GM19035 (cell line): ENCODE measurements at regions not wholly inside any gene's neighbourhood (a gene's known extent, or its start where the extent isn't known, plus 50 kb on each side); places are given as distances from the start of the nearest gene placed in this dataset.
A peak's percentile ranks its signal among the peaks of the same experiment; 100 is the strongest.

ENCODE experiments used
- ATAC-seq: cut with Tn5 transposase; IDR thresholded peaks from one replicate; pipeline ENCODE4 v1.9.1; 2021; ENCODE audit not compliant: unreplicated experiment

DNA sequence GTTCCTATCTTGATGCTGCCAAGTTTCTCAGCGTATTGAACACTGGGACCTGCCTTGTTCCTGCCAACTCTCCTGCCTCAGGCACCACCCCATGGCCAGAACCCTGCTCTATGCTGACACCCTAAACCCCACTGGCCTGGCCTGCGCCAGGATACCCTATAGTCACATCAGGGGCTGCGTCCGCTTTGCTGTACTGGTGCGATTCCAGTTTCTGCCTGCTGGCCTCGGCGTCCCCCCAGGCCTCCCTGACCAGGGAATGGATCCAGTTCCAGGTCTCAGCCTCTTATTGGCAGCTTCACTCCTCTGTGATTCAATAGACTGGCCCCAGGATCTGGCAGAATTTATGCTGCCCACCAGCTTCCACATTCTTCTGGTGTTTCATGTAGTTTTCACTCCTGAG, 55.0 kb downstream of the GPR6 start:
- no peak for ATAC-seq

DNA sequence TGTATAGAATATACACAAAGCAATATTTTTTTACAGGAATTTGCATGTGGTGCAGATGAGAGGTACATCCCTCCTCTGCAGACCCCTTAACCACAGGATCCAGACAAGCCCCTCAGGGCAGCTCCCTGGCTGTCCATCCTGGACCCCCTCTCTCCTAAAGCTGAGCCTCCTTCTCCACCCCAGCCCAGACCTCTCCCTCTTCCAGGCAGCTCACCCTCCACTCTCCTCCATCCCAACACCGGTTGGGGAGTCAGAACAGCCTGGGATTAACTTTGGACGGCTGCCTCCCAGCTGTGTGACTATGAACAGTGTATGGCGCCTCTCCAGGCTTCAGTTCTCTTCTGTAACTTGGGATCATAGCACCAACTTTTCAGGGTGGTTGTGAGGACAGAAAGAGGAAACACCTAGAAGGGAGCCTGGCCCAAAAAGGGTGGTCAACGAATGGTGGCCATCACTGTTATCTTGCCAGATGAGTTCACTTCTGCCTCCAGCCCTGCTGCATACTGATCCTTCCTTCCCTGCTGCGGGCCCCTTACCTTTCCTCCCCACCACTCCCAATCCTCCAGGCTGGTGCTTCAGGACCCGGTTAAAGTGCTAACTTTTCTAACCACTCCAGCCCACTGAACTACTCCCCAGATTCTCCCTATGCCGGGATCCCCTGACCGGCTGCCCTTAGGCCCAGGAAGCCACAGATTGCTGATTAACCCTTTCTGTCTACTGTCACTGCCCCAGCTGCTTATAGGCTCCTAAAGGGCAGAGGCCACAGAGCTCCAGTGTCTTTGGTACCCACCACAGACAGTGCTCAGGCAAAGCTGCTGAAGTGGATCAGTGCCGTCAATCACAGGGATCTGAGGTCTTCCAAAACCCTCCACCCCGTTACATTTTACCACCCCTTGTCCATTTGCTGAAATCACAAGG, 55.9 kb downstream of the GPR6 start:
- no peak for ATAC-seq

DNA sequence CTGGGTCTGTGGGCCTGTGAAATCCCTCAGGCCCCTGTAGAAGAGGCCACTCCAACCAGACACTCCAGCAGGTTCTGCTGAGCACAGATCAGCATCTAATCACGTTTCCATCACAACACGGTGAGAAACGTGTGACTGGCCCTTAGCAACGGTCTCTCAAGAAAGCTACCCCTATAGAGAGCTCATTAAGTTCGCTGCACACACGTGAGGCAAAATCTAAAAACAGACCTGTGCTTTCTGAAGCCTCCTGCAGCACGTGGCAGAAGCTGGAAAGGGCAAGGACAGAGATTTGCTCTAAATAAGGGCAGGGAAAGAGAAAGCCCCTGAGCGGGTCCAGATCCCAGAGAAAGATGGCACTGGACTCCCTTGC, 56.5 kb downstream of the GPR6 start:
- no peak for ATAC-seq

DNA sequence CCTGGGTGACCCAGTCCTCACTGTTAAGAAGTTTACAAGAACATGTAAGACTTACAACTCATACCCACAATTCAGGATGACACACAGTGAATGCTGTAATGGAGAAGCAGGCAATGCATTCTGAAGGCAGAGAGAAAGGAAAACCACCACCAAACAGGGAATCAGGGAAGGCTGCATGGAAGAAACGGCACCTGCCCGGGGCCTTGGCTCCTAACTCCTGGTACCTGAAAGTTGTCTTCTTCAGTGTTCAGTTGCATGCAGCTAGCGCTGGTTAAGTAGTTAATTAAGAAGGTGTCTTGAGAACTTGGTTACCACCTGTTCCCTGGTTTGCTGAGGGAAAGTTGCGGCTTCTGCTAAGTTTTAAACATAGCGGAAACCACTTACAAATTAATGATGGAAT, 57.2 kb downstream of the GPR6 start:
- no peak for ATAC-seq

DNA sequence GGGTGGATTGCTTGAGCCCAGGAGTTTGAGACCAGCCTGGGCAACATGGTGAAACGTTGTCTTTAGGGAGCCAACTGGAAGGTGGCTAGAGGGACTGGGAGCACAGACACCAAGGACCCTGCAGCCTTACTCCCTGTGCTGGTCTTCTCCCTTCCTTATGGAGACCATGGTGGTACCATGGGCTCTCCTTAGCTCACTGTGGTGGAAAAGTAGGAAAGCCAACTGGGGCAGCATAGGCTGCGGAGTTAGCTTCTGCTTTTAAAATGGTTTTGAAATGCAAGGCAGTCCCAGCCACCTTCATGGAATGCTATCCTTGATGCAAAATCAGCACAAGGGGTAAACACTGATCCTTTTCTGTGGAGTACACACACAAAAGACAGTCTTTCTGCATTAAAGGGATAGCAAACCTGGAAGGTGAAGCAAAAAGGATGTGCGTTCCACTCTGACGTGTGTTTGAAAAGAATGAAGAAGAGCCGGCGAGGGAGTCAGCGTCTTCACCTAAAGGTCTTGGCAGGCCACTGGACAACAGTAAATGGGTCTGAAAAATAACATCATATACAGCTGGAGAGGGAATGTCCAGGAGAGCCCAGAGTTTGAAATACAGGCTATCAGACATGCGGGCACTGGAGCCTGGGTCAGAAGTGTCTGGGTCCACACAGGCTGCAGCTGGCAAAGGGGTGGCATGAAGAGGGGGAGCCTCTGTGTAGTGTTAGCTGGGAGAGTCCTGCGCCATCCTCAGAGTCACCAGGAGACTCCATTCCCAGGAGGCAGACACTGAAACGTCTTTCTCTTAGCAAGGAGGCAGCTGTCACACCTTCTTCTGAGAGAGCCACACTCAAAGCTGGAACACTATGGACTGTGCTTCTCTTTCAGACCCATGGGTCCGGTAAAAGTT, 58.5 kb downstream of the GPR6 start:
- ATAC-seq: no peak

DNA sequence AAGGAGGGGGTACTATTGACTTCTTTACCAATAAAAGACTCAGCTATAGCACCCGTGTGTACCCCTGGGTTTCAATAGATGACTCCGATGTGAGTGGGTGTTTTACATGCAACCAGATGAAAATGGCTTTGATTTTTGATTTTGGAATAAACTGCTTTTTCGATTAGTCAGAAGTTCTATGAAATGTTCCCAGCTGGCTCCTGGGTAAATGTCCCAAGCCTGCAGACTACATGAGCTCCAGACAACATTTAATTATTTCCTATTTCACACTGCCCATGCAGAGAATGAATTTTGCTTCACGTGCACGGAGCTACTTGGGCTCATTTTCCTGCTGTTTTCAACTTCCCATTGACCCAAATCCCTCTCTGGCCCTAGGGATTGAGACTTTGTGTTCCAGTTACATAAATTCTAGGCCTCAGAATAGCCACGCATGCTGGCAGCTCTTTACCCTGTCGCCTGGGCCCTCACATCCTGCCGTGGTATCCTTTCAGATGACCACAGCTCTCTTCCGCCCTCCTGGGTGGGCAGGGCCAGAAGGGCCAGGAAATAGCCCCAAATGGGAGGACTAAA, 59.7 kb downstream of the GPR6 start:
- no peak for ATAC-seq

DNA sequence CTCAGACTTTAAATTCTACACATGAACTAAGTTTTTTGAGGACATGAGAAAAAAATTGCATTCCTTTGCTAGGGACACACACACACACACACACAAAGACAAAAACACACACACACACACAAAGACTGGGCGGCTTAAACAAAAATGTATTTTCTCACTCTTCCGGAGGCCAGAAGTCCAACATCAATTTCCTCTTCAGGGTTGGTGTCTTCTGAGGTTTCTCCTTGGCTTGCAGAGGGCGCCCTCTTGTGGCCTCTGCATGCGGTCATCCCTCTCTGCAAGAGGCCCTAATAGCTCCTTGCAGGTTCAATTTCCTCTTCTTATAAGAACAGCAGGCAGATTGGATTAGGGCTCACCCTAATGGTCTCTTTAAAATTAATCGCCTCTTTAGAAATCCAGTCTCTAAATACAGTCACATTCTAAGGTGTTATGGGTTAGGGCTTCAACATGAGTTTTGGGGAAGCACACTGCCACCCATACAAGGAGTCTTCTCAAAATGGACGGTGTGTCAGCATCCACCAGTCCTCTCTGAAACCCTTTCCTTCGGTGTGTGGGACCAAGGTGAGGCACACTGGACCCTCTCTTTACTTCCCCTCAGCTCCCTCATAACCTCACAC, 61.4 kb downstream of the GPR6 start:
- peak; percentile 80 for ATAC-seq

DNA sequence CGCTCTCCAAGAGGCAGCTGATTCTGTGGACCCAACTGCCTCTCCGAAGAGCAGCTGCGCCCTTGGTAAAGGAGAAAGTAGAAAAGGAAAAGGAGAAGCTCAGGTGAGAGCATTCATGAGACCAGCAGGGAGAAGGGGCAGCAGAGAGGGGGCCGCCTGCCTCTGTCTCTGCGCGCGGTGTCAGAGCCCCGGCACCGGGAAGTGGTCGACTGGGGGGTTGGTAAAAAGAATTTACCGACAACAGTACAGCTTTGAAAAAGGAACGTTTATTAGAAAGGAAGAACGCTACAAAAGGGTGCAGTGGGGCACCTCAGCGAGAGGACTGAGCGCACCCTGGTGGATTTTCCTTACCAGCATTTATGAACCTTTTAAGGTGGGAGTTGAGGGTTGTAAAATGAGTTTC, 61.9 kb downstream of the GPR6 start:
- peak; percentile 47 for ATAC-seq

DNA sequence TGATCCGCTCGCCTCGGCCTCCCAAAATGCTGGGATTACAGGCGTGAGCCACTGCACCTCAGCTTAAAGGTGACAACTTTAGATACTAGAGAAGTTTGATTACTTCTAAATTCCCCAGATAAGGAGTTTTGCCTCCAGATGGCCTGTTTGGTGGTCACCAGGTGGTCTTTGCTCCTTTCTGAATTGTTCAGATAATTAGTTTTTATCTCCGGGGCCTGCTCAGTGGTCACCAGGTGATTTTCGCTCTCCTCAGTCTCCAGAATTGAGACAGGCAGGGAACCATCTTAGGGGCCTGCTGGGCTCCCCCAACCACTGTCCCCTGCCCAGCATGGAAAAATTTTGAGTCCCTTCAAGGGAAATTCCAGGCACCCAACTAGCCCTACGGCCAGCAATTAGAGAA, 62.6 kb downstream of the GPR6 start:
- ATAC-seq: no peak

DNA sequence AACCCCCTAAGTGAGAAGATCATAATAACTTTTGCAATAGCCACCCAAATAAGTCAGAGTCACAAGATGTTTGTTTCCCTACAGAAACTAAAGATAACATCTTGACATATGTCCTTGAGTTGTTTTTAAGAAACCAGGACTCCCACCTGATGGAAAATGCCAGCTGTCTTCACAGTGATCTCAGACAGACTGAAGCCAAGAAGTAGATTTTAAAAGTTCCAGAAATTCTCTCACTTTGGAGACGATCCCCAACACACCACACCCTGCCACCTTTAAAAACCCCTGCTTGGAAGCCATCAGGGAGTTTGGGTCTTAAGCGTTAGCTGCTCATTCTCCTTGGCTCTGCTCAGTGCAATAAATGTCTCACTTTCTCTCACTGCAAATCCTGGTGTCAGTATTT, 63.0 kb downstream of the GPR6 start:
- no peak for ATAC-seq

DNA sequence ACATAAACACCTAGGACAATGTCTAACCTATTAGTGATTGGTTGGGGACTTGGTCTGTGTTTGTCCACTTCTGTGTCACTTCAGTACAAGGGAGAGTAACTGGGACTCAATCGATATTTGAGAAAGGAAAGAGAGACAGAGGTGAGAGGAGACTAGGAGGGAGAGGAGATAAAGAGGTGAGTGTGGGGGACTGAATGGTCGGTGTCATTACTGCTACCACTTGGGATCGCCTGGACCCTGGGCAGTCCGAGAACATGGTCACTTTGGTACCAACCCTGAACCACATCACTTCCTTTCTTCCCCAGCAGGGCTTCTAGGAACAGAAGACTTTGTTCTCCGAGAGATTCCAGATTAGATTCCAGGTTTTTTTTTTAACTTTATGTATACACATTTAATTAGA, 63.7 kb downstream of the GPR6 start:
- no peak for ATAC-seq

DNA sequence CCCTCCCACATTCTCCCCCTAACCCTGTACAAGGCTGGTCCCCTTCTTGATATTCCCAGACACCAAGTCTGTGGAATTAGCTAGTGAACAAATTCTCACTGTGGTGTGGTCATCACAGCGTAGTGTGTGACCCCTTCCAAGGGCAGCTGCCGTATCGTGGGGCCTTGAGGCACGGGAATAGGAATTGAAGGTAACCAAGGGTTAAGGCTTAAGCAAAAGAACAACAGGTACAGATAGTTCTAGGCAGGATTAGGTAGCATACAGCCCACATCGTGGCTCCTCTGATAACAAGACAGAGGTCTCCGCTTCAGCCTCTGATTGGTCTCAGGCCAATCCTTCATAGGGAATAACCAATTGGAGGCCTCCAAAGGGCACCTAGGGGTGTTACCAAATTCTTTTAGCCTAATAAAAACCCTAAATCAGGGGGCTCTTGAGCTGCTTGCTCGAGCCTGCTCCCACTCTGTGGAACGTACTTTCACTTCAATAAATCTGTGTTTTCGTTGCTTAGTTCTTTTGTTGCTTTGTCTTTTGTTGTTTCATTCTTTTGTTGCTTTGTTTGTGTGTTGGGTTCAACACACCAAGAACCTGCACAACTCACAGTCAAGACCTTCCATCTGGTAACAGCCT, 64.7 kb downstream of the GPR6 start:
- ATAC-seq: no peak

DNA sequence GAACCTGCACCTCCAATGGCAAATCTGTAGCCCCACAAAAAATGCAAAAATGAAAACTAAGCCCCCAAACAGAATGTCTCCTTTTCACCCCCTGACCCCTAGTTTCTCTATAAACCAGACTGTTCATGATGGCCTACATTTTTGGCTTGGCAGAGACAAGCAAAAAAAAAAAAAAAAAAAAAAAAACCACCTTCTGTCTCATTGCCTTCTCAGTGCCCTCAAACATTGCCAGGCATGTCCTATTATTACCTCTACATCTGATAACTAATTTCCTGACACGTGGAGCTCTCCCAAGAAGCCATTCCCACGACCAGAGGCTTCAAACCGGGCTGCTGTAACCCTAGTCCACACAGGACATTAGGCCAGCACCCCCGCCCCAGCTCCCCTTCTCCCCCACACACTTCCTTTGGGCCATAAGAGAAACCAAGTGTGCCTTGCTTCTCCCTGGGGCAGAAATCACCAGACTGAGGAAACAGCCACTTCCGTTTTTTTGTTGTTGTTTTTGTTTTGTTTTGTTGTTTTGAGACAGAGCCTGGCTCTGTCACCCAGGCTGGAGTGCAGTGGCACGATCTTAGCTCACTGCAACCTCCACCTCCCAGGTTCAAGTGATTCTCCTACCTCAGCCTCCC, 65.4 kb downstream of the GPR6 start:
- ATAC-seq: no peak

DNA sequence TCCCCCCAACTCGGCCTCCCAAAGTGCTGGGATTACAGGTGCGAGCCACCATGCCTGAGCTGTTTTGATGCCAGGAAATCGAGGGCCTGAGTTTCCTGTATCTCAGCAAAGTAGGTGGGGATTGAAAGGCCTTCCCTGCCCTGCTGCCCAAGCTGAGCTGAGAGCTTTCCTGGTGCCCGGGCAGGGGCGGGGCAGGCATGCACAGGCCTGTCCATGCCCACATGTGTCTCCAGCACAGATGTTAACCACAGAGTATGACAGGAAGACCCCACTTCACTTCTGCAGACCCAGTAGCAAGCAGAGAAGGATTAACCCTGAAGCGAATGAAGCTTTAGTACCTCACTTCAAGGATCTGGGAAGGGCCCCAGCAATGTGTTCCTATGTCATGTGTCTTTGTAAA, 66.0 kb downstream of the GPR6 start:
- ATAC-seq: no peak

DNA sequence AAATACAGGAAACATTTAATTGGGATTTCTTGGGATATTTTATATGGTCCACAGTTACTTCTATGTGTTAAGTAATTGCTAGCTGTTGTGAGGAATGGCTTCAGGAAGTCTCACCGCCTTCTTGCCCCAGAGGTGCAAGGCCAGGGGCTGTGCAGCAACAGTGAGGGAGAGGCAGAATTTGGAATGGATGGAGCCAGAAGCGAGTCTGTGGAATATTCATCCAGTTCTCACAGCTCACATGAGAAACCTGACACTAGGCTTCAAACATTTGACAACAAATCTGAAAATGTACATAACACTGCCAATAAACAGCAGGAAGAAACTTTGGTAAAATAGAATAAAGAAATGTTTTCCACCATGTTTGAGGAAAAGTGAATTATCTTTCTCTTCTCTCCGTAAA, 66.5 kb downstream of the GPR6 start:
- ATAC-seq: no peak

DNA sequence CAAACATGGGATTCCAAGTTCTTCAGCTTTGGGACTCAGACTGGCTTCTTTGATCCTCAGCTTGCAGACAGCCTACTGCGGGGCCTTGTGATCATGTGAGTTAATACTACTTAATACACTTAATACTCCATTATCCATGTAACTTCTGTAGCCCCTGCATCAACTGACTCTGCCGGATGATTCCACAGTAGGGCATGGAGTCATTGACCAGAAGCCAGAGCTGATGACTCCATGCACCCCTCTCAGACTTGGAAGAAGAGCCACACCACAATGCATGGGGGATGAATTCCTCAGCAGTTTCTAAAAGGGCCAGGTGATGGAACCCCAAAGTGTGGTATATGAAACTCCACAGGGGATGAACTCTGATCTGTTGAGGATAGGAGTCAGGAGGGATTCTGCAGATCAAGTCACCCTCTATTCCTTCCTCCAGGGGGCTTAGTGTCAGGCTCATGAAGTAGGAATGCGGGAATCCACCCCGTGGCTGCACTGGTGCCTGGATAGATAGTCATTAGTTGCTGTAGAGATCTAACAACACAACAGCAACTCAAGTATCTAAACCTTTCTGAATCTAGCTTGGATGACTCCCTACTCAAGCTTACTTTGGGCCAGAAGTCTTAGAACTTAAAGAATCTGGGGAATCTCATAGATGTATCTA, 70.2 kb downstream of the GPR6 start:
- ATAC-seq: no peak

DNA sequence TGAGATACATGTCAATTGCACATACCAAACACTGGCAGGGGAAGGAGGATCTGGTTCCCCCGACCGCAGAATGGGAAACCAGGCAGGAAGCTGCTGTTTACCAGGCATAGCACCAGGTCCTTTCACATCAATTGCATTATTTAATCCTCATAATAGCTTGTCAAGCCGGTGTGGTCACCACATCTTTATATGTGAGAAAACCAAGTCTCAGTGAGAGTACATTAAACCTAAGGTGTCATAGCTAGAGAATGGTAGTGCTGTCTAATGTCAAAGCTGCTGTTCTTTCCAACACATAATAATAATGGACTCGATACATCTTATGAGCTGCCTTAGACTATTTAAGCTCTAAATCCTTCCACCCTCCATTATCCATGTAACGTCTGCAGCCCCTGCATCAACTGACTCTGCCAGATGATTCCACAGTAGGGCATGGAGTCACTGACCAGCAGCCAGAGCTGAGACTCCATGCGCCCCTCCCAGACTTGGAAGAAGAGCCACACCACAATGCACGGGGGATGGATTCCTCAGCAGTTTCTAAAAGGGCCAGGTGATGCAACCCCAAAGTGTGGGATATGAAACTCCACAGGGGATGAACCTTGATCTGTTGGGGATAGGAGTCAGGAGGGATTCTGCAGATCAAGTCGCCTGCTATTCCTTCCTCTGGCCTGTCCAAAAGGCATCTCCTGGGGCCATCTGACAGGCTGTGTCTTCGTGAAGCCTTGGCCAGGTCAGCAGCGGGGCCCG, 71.8 kb downstream of the GPR6 start:
- no peak for ATAC-seq
